Left forelimb (tissue), 1 donor: ENCODE measurements at regions not wholly inside any gene's neighbourhood (a gene's known extent, or its start where the extent isn't known, plus 50 kb on each side); places are given as distances from the start of the nearest gene placed in this dataset.
A peak's percentile ranks its signal among the peaks of the same experiment; 100 is the strongest.
"Not testable (repeated sequence)": the region's sequence is repeated elsewhere in the genome, so short reads cannot be mapped to it uniquely, and the experiment has no call there.

Experiments
- DNase-seq: peaks from one replicate; pipeline ENCODE4 v3.0.0-alpha.2; 2018; ENCODE audit warnings: low spot score

DNA sequence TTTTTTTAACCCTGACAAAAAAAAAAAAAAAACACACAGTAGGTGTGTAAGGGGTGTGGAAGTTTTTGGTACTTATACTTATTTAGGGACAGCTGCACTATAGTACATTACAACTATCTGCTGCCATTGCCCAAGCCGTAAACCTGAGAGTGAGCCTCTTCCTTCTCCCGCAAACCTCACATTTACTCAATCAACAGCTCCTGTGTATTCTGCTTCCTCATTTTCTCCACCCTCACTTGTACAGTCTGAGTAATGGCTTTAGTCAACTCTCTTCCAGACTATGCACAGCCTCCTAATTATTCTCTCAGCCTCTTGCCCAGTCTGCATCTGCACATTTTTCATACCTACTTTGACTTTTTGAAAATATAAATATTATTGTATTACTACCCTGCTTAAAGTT is 362.0 kb downstream of the ADAM29 start:
- DNase-seq = no peak

DNA sequence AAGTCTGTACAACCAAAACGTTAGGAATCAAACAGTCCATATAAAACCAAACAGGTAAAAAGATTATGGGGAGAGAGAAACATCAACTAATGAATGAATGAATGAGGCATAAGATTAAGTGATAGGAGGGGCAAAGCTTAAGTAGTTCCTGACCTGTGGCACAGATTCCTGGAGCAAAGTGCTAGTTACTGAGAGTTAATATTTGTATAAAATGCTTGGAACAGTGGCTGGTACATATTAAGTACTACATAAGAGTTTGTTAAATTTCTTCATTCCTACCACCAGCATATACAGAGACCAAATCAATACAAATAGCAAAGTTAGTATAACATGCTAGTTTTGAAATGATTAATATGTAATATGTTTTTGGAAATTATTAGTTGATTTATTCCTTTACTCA is 363.7 kb downstream of the ADAM29 start:
- no peak for DNase-seq

DNA sequence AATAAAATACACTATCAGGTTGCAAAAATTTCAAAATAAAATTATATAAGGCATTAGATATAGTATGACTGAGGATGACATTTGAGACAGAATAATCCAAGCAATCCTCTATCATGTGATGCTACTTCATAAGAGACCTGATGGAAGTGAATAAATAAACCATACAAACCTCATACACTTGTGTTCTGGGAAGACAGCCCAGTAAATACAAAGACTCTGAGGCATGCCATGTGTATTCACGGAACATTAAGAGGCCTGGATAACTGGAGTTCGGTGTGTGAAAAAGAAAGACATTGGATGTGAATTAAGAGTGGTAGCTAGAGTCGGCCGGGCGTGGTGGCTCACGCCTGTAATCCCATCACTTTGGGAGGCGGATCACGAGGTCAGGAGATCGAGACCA is 364.2 kb downstream of the ADAM29 start:
- no peak for DNase-seq

DNA sequence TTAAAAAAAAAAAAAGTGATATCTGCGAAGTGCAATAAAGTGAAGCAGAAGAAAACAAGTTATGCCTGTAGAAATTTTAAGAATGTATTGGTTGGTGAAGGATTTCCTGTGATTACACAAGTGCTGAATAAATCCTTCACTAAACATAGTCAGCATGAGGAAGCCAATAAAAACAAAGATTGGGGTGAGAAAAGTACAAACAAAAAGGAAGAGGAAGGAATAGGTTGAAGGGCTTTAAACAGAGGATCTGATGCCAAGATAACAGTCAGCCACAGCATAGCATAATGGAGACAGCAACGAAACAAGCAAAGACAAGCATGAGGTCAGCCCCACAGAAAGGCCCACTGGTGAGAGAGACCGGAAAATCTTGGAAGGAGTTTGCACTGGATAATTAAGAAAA is 372.2 kb downstream of the ADAM29 start:
- no peak for DNase-seq

DNA sequence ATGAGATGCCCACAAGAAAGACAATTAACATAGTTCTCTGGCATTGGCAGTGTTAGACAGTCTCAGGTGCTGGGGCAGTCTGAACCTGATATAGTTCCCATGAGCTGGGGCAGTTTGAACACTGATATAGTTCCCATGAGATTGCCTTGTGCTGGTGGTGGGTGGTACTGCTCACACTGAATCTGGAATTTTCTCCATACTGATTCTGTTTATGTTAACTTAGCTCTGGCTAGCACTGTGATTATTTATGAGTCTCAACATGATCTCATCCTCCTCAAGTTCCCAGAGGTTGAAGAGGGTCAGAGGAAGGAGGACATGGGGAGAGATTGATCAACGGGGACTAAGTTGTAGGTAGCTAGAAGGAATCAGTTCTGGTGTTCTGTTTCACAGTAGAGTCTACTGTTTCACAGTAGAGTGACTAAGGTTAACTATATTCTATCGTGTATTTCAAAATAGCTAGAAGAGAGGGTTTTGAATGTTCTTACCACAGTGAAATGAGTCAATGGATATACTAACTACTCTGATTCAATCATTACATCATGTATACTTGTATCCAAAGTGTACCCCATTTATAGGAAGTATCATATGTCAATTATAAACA is 379.9 kb downstream of the ADAM29 start:
- no peak for DNase-seq

DNA sequence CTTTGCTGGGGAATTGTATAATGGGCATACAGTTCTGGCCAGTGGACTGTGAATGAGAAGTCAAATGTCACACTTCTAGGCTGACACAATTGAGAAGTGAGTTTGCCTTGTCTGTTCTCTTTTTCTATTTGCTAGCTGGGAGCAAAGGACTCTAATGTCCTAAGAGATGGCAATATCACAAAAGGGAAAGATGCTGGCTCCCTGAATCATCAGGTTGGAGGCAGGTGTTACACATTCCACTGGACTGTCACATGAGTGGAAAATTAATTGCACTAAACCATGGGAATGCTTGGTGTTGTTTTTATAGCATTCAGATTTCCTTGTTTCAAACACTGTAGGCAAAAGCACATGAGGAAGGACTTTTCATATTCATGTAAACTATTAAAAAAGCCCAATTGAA is 388.3 kb downstream of the ADAM29 start:
- DNase-seq = no peak

DNA sequence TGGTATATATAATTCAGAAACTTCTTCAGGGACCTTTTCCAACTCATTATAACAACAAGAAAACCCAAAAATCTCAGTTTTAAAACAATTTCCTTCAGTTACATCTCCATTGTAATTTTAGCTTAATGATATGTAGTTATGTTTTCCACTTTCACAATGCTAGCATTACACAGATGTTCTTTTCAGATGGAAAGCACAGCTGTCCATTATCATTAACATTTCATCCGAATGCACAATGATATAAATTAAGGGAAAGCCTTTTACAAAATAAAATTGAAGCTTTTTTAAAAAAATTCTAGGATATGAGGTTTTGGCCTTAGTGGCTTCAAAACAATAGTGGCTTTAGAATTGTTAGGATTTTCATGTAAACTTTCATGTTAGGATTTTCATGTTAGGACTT is 389.2 kb downstream of the ADAM29 start:
- no peak for DNase-seq

DNA sequence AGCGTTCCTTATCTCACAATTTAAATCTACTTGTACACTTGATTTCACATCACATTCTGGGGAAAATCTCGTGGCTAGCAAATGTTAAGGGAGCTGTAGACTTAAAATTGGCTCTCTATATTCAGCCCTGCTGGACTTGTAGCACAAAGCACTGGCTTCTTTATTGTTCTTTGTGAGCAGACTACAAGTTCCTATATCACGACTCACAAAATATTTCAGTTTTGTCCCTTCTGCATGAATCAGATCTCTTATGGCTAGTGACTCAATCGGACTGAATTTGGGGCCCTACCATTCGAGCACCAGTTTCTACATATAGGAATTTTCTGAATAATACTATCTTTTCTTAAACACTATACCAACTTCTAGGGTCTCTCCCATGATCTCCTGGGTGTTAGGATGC is 390.1 kb downstream of the ADAM29 start:
- DNase-seq = no peak

DNA sequence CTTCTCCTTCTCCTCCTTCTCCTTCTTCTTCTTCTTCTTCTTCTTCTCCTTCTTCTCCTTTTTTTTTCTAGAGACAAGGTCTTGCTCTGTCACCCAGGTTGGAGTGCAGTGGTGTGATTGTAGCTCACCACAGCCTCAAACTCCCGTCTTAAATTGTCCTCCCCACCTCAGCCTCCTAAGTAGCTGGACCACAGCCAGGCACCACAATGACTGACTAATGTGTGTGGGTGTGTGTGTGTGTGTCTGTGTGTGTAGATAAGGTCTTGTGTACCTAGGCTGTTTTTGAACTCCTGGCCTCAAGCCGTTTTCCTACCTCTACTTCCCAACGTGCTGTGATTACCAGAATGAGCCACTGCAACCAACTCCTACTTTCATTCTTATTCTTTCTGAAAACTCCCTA is 390.9 kb downstream of the ADAM29 start:
- DNase-seq = no peak

DNA sequence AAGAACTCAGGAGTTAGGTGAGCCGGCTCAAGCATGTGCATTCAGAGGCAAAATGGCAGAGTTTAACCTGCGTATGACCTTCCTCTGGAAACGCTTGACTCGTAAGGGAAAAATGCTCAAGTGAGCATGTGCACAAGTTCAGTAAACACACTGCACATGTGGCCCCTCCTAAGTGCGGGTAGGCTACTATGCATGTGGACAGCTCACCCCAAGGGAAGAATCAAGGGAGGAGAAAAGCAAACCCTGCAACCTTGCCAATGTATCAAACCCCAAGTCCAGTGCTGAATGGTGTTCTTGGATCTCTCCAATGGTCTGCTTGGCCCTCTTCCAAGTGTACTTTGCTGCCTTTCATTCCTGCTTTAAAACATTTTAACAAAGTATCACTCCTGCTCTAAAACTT is 407.1 kb downstream of the ADAM29 start:
- peak; percentile 64 for DNase-seq

DNA sequence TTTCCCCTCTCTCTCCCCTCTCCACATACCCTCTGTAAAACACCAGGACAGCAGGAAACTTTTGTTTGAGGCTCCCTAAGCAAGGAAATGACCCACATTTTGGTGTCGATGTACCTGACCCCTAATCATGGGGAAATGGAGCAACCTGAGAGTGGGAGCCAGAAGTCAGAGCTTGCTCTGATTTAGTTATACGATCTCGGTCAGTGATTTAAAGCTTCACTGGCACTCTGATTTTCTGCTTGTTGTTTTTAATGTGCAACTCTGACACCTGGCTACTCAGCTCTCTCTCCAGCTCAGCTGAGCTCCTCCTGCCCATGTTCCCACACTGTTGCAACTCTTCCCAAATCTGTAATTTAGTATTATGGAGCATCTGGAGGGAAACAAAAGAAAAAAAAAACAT is 408.6 kb downstream of the ADAM29 start:
- no peak for DNase-seq

DNA sequence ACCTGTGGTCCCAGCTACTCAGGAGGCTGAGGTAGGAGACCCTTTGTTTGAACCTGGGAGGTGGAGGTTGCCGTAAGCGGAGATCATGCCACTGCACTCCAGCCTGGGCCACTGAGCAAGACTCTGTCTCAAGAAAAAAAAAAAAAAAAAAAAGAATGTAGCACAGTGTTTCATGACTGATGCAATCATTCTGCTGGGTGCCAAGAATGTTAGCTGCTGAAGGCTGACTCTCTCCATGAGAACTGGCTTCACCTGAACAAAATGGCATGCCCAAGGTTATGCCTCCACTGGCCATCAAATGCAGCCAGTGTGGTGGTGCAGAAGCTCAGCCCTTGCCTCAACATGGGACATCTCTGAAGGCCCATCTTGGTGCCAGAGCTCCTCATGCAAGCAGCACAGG is 412.1 kb downstream of the ADAM29 start:
- no peak for DNase-seq

DNA sequence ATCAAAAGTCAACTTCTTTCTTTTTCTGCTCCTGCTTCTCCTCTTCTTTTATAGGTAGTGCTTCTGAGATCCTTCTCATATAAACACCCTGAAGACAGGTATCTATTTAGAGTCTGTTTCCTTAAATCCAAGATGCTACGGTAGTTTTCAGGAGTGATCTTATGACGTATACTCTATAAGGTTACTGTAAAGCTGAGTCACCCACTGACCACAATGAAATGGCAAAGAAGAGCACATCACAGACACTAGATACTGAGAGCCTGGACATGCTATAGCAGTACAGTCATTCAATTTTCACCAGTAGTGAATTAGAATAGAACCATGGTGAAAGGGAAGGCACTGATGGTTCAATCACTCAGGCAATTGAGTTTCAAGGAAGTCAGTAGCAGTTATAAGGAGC is 412.5 kb downstream of the ADAM29 start:
- DNase-seq = no peak

DNA sequence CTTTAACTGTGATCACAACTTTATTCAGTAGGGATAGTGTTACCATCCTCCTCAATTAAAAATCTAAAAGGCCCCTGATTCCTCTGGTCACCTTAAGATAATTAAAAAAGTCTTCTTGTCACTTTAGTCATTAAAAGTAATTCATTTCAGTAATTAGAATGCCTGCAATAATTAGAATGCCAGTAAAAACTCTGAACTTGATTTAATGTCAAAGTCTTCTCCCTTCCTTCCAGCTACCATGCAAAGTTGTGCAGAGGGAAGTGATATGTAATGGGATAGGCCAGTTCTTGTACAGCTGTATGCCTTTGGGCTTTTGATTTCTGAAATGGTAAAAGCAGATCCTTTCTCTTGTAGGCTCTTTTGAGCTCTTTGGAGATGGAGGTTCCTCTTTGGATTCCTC is 417.2 kb downstream of the ADAM29 start:
- no peak for DNase-seq

DNA sequence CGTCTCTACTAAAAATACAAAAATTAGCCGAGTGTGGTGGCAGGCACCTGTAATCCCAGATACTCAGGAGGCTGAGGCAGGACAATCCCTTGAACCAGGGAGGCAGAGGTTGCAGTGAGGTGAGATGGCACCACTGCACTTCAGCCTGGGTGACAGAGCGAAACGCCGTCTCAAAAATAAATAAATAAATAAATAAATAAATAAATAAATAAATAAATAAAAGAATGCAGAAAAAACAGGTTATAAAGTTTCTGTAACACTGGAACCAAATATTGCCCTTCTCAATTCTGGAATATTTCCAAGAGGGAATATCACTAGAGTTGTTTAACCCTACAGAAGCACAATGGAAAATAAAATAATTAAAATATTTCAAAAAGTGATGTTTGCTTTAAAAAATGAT is 418.4 kb downstream of the ADAM29 start:
- not testable (repeated sequence) for DNase-seq

DNA sequence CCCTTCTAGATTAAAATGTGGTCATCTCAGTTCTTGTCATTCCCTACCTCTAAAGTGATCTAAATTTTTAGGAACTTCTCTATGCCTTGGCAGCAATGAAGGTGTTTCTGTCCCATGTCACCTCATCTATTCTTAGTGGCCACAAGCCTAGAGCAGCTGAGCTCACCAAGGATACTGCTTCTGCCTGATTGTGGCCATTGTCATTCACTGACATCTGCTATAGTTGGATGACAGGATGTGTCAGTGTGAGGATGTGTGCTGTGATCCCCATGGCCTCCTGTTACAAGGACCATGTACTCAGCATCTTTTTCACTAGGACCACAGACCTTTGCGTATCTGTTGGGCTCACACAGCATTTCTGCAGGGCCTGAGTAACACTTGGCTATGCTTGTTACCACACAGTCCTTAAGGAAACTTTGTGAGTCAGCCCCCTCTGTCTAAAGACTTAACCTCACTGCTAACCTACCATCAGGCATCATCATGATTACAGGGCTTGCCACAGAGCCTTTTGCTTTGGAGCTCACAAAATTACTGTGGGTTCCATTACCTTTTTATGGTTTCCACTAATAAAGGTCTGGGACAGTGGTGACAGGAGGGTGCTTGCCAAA is 421.0 kb downstream of the ADAM29 start:
- DNase-seq = no peak

DNA sequence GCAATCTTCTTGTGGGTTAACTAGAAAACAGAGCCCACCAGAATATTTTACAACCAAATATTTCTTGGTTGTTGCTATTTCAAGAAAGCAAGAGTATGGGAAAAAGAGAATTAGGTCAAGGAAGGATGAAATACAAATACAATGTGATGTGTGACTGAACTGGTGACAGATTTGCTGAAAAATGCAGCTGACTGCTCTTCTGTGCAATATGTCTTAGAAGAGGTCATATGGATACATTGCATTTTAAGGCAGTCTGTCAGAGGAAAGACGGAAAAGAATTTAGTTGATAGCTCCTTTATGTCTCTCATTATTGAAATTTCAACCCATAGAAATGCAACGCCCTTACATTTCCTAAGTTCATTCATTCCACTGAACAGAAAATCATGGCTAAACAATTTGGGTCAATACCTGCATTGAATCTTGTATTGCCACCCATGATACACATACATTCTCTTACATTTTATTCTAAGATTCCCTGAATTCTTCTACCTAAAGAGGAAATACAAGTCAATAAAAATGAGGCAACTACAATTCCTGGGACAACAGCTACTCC is 423.1 kb downstream of the ADAM29 start:
- DNase-seq = no peak

DNA sequence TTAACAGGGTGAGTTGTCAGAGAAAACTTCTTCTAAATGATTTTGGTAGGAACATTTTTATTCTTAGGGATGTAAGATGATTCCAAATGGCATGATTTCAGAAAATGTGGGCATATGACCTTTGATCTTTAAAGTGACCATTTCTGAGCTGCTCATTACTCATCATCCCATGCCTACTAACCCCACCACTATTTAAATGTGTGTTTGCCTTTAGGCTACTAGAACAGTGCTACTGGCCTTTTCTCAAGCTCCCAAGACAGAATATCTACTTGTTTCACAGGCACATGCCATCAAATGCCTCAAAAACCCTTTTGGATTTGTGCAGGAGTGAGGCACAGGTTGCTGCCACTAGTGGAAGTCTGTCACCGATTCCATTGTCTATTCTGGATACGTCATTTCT is 428.2 kb downstream of the ADAM29 start:
- DNase-seq = no peak

DNA sequence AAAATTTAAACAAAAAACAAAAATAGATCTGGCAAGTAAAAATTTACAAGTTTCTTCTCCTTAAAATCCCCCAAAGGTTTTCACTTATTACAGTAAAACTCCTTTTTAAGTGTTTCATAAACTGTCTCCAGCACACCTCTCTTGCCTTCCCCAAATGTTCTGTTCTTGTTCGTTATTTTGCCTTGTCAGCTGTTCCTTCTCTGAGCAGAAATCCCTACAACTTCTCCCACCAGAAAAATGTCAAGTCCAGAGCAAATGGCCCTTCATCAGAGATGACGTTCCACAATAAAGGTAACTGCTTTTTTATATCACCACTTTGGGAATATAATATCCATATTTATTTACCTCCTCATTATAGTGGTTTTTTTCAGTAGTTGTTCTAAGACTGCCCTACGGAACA is 432.1 kb downstream of the ADAM29 start:
- DNase-seq = no peak

DNA sequence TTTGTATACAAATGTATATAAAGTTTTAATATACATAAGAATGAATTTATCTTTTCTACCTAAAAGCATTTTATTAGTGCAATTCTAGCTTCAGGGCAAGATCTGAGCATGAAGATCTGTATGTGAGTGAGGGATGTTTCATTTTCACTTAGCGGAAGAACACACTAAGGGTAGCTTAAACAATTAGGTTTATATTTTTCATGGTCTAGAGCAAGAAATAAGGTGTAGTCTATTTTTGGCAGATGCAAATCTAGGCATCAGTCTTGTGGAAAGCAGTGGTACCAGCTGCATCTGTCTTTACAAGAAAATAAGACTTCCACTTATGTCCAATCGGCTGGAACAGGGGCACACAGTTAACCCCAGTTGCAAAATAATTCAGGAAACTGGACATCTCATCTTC is 433.3 kb downstream of the ADAM29 start:
- no peak for DNase-seq

DNA sequence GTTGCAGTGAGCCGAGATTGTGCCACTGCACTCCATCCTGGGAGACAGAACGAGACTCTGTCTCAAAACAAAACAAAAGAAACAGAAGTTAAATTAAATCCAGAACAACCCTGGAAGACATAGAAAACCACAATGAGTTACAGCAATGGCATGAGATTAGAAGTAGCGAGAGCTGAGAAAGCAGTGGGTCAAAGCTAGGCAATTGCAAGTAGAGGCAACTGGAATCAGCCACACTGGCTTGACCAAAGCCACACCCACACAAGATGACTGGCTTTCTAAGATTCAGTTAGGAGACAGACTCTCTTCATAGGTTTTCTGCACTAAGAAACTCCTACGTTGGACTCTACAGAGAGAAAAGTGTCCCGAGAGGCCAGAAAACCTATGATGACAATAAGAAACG is 443.0 kb downstream of the GPM6A start:
- no peak for DNase-seq

DNA sequence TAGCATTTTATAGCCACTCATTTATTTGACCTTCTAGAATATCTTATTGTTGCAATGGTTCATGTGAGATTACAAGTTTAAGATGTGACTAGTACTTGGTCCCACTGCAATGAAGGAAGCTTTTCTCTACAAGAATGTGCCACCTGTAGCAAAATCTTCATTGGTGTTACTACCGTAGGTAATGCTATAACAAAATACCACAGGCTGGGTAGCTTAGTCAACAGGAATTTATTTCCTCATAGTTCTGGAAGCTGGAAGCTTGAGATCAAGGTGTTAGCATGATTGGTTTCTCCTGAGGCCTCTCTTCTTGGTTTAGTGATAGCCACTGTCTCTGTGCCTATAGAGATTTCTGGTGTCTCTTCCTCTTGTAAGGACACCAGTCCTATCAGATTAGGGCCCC is 441.0 kb downstream of the GPM6A start:
- no peak for DNase-seq

DNA sequence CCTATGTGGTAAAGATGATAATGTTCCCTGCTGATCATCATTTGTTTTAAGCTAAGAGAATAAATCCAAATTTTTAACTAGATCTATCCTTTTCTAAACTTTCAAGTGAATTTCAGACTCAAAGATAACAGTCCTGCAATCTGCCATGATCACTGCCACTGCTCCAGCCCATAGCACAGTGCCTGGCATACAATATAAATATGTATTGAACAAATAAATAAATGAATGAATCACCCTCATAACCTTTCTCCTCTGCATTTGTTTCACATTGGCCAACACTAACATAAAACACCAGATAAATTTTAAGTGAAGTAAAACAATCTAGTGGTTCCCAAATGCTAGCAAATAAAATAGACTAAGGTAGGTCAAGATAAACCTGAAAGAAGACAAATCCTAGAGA is 439.0 kb downstream of the GPM6A start:
- DNase-seq = no peak

DNA sequence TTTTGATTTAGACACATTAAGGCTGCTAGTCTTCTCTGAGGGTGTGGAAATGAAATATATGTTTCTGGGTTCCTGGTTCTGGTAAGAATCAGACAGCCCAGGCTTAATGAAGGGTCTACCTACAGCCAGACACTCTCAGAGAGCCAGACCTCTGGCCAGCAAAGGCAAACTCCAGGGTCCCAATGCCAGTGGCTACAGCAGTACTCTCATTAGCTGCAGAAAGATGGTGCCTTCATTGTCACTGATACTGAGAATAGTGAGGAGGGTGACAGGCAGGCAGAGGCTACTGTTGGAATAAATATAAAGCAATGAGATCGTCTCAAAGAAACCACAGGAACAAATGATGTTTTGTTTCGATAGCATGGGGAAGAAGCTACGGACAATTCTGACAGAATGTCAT is 437.6 kb downstream of the GPM6A start:
- no peak for DNase-seq
